HG03135 (cell line): ENCODE measurements at regions not wholly inside any gene's neighbourhood (a gene's known extent, or its start where the extent isn't known, plus 50 kb on each side); places are given as distances from the start of the nearest gene placed in this dataset.

Experiments
- ATAC-seq: cut with Tn5 transposase; IDR thresholded peaks from one replicate; pipeline ENCODE4 v1.9.1; 2021; ENCODE audit warnings: mild to moderate bottlenecking, moderate library complexity; ENCODE audit not compliant: unreplicated experiment

DNA sequence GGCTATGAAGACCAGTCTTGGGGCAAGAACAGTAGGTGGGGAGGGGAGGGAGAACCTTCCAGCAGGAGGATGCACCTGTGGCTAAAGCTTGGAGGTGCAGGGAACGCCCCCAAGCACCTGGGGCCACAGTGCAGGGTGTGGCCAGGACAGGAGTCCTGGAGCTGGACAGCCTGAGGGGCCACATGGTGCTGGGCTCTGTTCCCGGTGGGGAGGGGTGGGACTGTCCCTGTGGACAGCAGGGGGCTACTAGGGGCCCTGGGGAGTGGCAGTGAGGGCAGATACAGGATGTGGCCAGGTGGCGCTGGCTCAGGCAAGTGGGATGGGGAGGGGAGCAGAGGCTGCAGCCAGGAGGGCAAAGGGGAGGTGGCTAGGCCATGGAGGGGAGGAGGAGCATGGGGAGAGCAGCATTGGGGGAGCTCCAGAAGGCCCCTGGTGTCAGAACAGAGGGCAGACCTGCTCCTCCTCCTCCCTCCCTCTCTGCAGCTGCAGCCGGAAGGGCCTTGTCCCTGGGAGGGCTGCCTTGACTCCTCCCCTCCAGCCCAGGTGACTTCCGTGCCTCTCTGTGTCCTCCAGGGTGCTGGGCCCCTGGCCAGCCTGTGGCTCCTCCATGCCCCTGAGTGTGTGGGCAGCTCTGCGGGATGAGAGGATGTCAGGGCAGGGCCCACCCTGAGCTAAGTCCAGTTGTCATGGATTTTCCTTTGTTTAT, 68.4 kb upstream of the DLK1 start:
- no peak for ATAC-seq

DNA sequence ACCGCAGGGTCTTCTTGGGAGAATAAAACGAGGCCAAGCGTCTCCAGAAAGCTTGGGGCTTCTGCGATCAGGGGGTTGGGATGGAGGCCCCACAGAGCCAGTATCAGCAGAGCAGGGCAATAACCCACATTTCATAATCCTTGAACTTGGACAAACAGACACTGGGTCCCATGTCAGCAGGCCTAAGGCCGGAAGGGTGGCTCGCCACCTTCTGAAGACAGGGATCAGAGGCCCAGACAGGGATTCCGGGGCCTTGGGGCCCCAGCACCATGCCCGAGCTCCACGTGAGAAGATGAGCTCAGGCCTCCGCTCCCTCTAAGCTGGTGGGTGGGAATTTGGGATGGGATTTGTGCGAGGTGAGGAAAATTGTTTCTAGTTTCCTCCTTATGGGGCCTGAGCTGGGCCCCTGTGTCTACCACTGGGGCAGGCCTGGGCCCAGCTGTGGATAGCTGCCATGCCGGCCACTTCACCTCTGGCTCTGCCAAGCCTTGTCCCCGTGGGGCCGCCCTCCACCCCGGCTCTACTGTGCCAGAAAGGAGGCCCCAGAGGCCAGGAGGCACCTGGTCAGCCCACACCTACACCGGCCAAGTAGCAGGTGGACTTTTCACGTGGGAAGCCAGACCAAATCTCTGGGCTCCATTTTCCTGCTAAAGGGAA, 67.2 kb upstream of the DLK1 start:
- no peak for ATAC-seq

DNA sequence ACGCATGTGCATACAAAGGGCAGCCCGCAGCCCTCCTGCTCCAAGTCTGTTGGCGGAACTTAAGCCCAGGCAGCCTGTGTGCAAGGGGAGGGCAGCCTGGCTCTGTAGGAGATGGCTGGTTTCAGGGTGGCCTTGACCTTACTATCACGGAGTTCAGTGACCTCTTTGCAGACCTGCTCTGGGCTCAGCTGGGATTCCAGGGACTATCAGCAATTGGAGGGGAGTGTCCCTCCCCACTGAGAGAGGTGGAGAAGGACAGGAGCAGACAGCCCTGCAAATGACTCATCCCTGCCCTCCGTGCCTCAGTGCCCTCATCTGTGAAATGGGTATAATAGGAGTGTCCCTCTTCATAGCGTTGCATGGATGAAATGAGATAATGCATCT, 66.2 kb upstream of the DLK1 start:
- ATAC-seq = no peak

DNA sequence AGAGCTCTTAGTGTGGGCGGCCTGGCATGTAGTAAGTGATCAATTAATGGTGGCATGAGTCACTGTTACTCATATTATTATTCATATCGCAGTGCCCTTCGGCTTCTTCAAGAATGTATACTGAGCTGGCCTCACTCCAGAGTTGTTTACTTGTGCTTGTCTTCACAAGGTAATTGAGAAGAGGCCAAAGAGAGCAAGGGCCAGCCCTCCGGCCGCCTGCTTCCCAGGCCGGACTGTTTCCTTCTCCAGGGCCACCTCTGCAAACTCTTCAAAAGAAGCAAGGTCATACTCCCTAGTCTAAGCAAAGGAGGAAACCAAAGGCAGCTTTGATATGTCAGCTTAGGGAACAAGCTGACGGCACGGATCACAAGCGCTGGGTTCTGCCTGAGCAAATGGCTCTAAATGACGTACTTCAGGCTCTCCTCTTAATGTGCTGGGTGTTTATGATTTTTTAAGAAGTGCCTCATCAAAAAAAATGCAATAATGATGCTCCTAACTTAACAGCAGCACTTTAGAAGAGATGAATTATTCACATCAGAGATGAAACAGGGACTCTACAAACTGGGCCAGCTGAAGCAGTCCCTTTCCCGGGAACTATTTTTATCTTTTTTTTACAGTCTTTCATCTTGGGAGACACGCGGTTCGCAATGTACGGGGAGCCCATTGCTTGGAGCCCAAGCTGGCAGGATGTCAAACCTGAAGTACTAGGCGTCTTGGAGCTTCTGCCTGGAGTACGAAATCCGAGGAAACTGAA, 65.6 kb upstream of the DLK1 start:
- ATAC-seq = no peak

DNA sequence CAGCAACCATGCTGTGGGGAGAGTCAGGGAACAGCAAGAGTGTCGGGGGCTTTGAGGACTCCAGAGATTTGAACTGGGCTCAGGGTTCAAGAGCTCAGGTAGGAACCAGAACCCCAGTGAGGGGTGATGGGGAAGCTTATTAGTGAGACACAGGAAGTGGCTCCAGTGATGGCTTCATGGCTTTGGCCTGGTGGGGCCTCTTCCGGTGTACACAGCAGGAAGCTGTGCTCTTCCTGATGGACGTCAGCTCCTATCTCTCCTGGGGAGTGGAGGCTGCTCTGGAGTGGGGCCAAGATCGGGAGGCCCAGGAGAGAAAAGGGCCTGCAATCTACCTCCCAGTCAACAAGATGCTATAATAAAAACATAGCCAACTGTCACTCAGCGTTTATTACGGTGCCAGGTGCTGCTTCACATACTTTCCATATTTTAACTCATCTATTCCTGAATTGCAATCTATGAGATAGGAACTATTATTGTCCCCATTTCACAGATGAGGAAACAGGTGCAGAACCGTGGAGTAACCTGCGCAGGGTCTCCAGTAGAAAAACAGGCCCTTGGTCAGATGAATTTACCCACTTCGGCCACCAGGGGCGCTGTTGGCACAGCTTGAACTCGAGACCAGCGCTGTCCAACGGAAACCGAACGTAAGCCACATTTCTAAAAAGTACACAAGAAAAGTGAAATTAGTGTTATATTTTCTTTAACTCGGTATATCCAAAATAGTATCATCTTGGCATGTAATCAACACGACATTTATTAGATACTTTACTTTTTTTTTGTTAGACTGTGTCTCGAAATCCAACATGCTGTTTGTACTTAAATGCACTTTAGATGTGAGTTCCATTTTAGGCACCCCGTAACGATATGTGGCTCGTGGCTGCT, 63.6 kb upstream of the DLK1 start:
- no peak for ATAC-seq

DNA sequence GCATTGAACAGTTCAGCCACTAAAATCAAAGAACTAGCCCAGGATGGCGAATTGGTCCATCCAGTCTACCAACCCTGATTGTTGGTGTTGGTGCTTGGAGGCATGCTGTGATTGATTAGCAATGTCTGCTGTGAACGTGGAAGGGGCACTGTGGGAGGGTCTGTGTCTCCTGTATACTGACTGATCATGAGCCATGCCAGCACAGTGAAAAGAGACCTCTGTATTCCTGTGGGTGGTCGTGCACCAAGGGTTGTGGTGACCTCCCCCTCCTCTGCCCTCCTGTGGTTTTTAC, 63.0 kb upstream of the DLK1 start:
- no peak for ATAC-seq

DNA sequence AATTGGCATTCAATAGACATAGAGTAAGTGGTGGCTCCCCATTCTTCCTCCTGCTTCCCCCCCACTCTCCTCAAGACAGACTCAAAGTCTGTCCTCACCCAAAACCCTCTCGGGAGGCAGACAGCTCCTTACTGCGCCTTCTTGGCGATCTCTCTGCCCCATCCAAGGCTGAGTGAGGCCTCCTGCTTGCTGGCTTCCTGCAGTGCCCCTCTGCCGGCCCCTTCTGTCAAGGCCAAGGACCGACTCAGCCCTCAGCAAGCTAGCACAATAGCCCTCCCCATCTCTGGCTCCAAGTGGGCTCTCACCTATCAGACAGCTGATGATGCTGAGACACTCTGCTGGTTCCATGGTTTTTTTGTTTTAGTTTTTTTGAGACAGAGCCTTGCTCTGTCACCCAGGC, 62.5 kb upstream of the DLK1 start:
- no peak for ATAC-seq

DNA sequence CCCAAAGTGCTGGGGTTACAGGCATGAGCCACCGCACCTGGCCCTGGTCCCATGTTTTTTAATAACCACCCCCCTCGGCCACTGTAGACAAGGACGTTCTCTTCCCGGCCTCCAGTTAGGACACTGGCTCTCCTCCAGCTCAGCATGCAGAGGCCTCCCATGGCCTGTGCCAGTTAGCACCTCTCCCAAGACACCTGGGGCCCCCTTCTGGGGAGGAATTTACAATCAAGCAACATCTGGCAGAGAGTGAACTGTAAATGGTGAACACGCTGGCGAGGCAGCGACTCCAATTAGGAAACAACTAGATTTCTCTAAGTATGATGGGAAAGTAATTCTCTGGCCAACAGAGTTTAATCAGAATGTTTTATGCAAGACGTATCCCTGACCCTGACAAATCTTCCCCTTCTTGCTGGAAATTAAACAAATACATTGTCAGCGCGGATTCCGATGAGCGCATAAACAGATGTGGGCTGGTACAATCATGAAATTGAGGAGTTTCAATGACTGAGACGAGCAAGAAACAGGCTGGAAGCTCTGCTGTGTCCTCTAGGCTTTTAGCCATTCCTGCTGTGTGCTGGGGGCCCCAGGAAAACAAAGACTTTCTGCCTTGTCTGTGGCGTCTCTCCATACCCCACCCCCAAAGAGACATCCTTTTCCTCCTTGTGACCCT, 61.7 kb upstream of the DLK1 start:
- ATAC-seq = no peak

DNA sequence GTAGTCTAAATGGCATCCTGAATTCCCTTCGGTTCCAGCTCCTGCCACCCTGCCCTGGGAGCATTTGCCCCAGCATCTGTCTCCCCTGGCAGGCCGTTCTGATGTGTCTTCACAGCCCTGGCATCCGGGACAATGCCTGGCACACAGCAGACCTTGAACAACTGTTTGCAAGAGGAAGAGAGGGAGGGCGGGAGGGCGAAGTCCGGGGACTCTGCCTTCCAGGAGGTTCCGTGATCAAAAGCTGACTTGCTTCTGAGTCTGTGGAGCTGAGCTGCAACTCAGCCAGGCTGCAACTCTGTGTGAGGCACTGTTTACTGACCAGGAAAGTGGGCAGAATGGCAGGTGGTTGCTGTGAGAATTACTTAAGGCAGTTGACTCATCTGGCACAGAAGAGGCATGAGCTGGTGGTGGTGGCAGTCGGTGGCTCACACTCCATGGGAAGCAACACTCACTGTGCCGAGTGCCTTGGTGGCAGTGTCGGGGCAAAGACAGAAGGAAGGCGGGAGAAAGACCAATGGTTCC, 61.1 kb upstream of the DLK1 start:
- ATAC-seq = no peak

DNA sequence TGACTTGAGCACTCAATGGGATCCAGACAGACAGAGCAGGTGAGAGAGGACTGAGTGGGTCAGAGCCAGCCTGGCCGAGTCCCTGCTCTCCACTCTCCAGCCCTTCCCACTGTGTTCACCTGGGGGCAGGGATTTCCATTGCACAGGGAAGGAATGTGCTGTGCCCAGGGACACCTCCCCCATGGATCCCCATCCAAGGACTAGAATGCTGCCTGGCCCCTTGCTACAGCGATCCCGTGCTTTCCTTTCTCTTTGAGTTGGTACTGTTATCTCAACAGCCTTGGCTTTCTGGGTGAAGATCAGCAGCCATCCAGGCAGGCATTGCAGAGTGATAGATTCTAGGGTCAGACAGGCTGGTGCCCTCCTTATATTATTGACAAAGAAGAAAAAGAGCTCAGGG, 60.3 kb upstream of the DLK1 start:
- ATAC-seq = no peak

DNA sequence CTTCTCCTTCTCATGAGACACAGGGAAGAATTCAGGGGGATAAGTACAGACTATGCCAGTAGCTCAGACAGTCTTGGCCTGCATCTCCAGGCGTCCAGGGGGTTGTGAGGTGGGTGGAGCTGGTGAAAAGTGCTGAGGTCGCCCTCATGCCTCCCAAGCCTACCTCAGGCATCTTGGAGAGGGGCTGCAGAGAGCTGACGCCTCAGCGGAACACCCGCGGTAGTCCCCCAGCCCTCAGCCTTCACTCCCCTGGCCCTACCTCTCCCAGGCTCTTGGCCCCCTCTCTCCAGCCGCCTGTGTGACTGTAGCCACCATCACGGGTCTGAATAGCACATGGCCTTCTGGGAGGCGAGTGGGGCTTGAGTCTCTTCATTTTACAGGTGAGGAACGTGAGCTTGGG, 59.8 kb upstream of the DLK1 start:
- no peak for ATAC-seq

DNA sequence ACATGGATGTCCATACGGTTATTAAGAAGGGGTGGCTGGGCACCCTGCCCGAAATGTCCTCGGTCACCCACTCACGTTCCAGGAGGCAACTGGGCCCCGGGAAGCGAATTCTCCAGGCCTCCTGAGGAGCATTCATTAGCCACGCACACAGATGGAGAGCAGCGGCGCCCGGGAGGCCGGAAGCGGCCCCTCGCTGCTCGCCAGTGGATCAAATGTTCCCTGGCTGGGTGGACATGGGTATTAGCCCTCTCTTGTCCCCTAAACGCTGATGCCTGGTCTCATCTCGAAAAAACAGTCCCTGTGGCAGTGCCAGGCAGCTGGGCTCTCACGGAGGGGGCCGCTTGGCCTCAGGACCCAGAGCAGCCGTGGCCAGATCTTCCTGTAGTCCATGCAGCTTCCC, 59.0 kb upstream of the DLK1 start:
- ATAC-seq = no peak

DNA sequence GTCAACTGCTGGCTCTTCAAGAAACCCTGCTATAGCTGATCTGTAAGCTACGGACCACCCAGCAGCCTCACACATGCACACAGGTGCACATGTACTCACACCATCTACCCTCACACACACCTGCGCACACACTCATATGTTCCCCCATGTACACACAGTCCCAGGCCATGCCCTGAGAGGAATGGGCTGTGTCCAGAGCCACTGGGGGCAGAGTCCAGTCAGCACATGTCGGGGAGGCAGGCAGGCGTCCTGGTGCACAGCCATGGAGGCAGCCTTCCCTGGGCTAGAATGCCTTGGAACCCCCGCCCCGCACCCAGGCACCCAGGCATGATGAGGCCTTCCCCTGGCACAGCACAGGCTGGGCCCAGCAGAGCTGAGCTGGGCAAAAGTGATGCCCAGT, 58.3 kb upstream of the DLK1 start:
- no peak for ATAC-seq

DNA sequence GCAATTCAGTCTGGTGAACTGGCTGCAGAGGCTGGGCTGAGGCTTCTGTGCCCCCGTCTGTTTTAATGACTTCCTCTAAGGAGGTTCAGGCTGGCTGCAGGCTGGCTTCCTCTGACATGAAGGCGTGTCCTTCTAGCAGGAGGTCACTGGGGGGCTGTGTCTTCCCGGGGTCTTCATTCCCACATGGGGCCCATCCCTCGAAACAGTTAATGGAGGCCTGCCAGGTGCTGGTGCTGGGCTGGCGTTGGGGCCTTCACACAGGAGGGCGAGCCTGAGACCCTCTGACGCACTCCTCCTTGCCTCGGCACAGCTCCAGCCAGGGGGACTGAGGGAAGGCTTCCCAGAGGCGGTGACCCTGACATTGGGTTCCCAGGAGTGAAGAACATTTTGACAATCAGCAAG, 57.7 kb upstream of the DLK1 start:
- no peak for ATAC-seq

DNA sequence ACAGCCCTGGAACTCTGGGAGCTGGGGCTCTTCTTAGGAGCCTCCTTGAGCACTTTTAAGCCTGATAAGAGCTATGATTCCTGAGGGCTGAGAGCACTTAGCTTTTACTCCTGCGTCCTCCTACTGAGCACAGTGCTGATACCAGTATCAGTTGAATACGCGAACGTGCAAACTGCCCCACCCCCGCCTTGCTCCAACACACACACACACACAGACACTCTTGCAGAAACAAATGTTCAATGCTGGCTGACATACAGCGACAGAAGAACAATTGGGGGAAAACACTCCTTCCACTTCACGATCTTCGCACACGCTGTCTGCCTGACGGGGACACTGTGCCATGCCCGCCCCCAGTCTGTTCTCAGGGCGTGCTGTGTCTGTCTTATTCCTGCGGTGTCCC, 57.2 kb upstream of the DLK1 start:
- no peak for ATAC-seq

DNA sequence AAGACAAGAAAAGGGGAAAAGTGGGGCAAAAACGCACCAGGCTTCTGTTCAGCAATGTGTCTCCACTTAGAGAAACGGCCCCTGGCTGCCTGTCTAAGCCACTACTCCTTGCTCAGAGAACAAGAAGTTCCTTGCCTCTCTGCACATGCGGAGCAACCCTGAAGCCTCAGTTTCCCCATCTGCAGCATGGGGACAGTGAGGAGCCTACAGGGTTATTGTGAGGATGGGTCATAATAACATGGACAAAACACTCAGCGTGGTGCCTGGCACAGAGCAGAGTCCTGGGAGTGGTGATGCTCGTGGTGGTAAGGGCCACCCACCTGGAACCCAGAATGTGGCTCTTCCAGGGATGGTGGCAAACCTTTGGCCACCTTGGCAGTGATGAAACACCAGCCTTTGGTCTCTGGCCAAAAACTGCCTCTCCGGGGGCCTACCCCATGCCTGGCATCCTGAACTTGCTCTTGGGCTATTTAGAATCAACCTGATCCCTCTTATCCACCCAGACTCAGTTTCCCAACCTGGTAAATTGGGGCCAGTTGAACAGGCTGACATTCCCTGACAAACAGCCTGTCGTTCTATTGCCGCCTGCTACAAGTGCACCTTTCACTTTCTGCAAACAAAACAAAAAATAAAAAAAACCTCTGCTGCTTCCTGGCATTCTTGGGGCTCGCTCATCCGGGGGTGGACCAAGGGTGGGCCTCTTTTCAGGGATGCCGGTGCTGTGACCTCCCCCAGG, 56.5 kb upstream of the DLK1 start:
- no peak for ATAC-seq

DNA sequence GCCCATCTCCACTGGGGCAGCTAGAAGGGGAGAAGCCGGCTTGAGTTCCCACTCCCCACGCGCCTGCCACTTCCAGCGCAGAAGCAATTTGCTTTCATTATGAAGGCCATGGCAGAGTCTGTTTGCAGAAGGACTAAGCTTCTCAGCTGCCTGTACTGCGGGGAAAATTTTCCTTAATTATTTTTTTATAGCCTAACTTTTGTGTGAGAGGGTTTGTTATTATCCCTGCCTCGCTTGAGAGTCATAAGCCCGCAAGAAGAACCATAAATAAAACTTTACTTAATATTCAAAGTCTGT, 56.0 kb upstream of the DLK1 start:
- ATAC-seq = no peak

DNA sequence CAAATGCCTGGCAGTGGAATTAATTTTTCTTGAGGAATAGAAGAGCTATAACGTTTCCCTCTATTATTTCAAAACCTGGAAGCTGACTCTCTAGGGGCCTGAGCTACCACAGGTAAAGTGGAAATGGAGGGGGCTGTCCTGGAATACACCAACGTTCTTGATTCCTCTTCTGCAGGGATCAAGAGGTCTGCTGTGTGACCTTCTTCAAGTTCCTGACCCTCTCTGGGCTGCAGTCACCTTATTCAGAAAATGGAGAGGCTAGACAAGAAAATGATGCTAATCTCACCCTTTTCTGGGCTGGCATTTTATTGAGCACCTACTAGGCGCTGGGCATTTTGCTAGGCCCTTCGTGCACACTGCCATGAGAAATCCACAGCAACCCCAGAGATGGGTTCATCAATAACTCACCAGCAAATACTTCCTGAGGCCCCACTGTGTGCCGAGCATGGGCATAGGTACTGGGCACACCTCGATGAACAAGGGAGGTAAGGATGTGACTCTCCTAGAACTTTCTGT, 55.2 kb upstream of the DLK1 start:
- ATAC-seq = no peak

DNA sequence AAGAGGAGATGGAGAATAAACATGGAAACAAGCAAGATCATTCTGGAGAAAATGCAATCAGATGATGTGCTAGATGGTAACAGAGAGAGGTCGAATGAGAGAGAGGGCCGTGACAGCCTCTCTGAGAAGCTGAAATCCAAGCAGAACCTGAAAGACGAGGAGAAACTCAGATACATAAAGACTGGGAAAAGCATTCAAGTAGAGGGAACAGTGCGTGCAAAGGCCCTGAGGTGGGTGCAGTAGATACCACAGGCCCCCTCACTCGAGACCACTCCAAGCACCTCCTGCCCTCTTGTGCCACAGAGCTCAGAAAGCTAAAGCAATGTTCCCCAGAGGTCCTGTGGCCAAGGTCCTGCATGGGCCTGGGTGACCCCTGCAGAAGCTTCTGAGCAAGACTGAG, 54.8 kb upstream of the DLK1 start:
- ATAC-seq = no peak
